GM23338 (cell line): ENCODE measurements at regions not wholly inside any gene's neighbourhood (a gene's known extent, or its start where the extent isn't known, plus 50 kb on each side); places are given as distances from the start of the nearest gene placed in this dataset.

Experiments
- ATAC-seq: fragments of 200-7000 bp; cut with Tn5 transposase; 3 replicates; pipeline ENCODE4 v1.9.1; 2020
- DNase-seq: peaks from one replicate; pipeline ENCODE4 v3.0.0-alpha.2; 2015; ENCODE audit warnings: low spot score
- H2AFZ ChIP-seq: fragments of 200-600 bp; sonication (generic); 2 replicates; pipeline ENCODE4 v1.8.0; 2016; ENCODE audit warnings: antibody characterized with exemption, mild to moderate bottlenecking, moderate library complexity
- H3F3A ChIP-seq: fragments of 200-600 bp; sonication (generic); replicated peaks from 2 replicates; pipeline ENCODE4 v1.8.0; 2017; ENCODE audit warnings: antibody characterized with exemption, mixed run types, low read depth
- H3K27ac ChIP-seq: fragments of 200-600 bp; sonication (generic); 2 replicates; pipeline ENCODE4 v1.6.1; 2016; ENCODE audit warnings: low read depth
- H3K27me3 ChIP-seq: fragments of 200-600 bp; sonication (generic); 2 replicates; pipeline ENCODE4 v1.8.0; 2016; ENCODE audit warnings: mild to moderate bottlenecking, mixed run types, moderate library complexity; ENCODE audit not compliant: insufficient read depth
- H3K36me3 ChIP-seq: fragments of 200-600 bp; sonication (generic); 2 replicates; pipeline ENCODE4 v1.8.0; 2016; ENCODE audit warnings: mild to moderate bottlenecking; ENCODE audit not compliant: insufficient read depth
- H3K4me1 ChIP-seq: fragments of 200-600 bp; sonication (generic); 2 replicates; pipeline ENCODE4 v1.8.0; 2016; ENCODE audit warnings: mild to moderate bottlenecking, moderate library complexity; ENCODE audit not compliant: insufficient read depth
- H3K4me2 ChIP-seq: fragments of 200-600 bp; sonication (generic); 2 replicates; pipeline ENCODE4 v1.7.1; 2017; ENCODE audit warnings: mixed run types
- H3K4me3 ChIP-seq: fragments of 200-600 bp; sonication (generic); 2 replicates; pipeline ENCODE4 v1.6.1; 2016; ENCODE audit warnings: mixed run types
- H3K79me2 ChIP-seq: fragments of 200-600 bp; sonication (generic); replicated peaks from 2 replicates; pipeline ENCODE4 v1.8.0; 2017; ENCODE audit warnings: mild to moderate bottlenecking; ENCODE audit not compliant: insufficient read depth
- H3K9me2 ChIP-seq: fragments of 200-600 bp; sonication (generic); 2 replicates; pipeline ENCODE4 v1.8.0; 2017; ENCODE audit not compliant: insufficient read depth
- H4K20me1 ChIP-seq: fragments of 200-600 bp; sonication (generic); replicated peaks from 2 replicates; pipeline ENCODE4 v1.8.0; 2017; ENCODE audit warnings: mild to moderate bottlenecking; ENCODE audit not compliant: insufficient read depth
- H3K27ac Mint-ChIP-seq: 2 replicates; pipeline ENCODE4 v1.8.0; 2020; ENCODE audit warnings: inconsistent platforms, mild to moderate bottlenecking, moderate library complexity, mixed read lengths
- H3K27me3 Mint-ChIP-seq: 3 replicates; pipeline ENCODE4 v1.8.0; 2022; ENCODE audit warnings: low read depth, mild to moderate bottlenecking, moderate library complexity, mixed read lengths, inconsistent platforms; ENCODE audit not compliant: insufficient read depth, poor library complexity
- H3K36me3 Mint-ChIP-seq: 3 replicates; pipeline ENCODE4 v1.8.0; 2021; ENCODE audit warnings: low read depth, mild to moderate bottlenecking, inconsistent platforms, moderate library complexity, mixed read lengths
- H3K4me1 Mint-ChIP-seq: 3 replicates; pipeline ENCODE4 v1.8.0; 2020; ENCODE audit warnings: mild to moderate bottlenecking, inconsistent platforms, mixed read lengths
- H3K4me3 Mint-ChIP-seq: 3 replicates; pipeline ENCODE4 v1.8.0; 2021; ENCODE audit warnings: moderate library complexity, mild to moderate bottlenecking, inconsistent platforms, mixed read lengths
- H3K9me3 Mint-ChIP-seq: 3 replicates; pipeline ENCODE4 v1.8.0; 2020; ENCODE audit warnings: moderate library complexity, mild to moderate bottlenecking, inconsistent platforms, mixed read lengths
- CREB1 ChIP-seq: fragments of 250-450 bp; sonication (Bioruptor Pico); IDR thresholded peaks from 2 replicates; pipeline ENCODE4 v1.5.0; 2020; ENCODE audit warnings: low read depth, mild to moderate bottlenecking, moderate library complexity
- CTCF ChIP-seq, 2 experiments: fragments of 200-600 bp in 1 of 2; sonication (generic) in 1 of 2; conservative IDR thresholded peaks; 2 replicates each; pipeline versions ENCODE4 v1.5.1 to v1.6.1; 2016 to 2017; ENCODE audit warnings: antibody characterized with exemption in 2 of 2, low read depth in 2 of 2, mild to moderate bottlenecking in 2 of 2, moderate library complexity in 1 of 2
- ETS1 ChIP-seq: IDR thresholded peaks from 2 replicates; pipeline ENCODE4 v1.6.1; 2016; ENCODE audit warnings: antibody characterized with exemption
- EZH2 ChIP-seq: fragments of 200-600 bp; sonication (generic); IDR thresholded peaks from one replicate; pipeline ENCODE4 v1.8.0; 2017; ENCODE audit warnings: antibody characterized with exemption, mild to moderate bottlenecking, low read depth; ENCODE audit not compliant: unreplicated experiment
- EZH2phosphoT487 ChIP-seq: fragments of 200-600 bp; sonication (generic); IDR thresholded peaks from one replicate; pipeline ENCODE4 v1.8.1; 2018; ENCODE audit warnings: antibody characterized with exemption; ENCODE audit not compliant: unreplicated experiment
- JUNB ChIP-seq: IDR thresholded peaks from one replicate; pipeline ENCODE4 v1.6.1; 2016; ENCODE audit warnings: antibody characterized with exemption; ENCODE audit not compliant: unreplicated experiment
- NANOG ChIP-seq: IDR thresholded peaks from 2 replicates; pipeline ENCODE4 v1.6.1; 2016; ENCODE audit warnings: antibody characterized with exemption, borderline replicate concordance
- POLR2AphosphoS5 ChIP-seq: IDR thresholded peaks from 2 replicates; pipeline ENCODE4 v1.6.1; 2016; ENCODE audit warnings: antibody characterized with exemption, low read depth
- STAT1 ChIP-seq: IDR thresholded peaks from one replicate; pipeline ENCODE4 v1.6.1; 2016; ENCODE audit warnings: antibody characterized with exemption; ENCODE audit not compliant: unreplicated experiment
- ZNF114 ChIP-seq: fragments of 250-450 bp; sonication (Bioruptor Pico); IDR thresholded peaks from 2 replicates; pipeline ENCODE4 v1.5.0; 2020; ENCODE audit warnings: mild to moderate bottlenecking, moderate library complexity
- ZNF331 ChIP-seq: fragments of 250-450 bp; sonication (Bioruptor Pico); IDR thresholded peaks from 2 replicates; pipeline ENCODE4 v1.5.0; 2020; ENCODE audit warnings: low read depth, mild to moderate bottlenecking, moderate library complexity
- ZNF462 ChIP-seq: fragments of 250-450 bp; sonication (Bioruptor Pico); IDR thresholded peaks from 2 replicates; pipeline ENCODE4 v1.5.0; 2020; ENCODE audit warnings: mild to moderate bottlenecking, moderate library complexity
- TF ChIP-seq, protein P1 (sequence below): IDR thresholded peaks from one replicate; pipeline ENCODE4 v1.6.1; 2018; ENCODE audit warnings: antibody characterized with exemption; ENCODE audit not compliant: unreplicated experiment

GRCh38 chr17:54839447-54839846 is 61.2 kb upstream of the TOM1L1 start:
- Histone ChIP-seq H3F3A (no peaks in the 10 kb centered on the region), H3K27me3 (no peaks in the 10 kb centered on the region), H3K27ac (no peak overlapping the region), H3K4me2 (no peak overlapping the region), H2AFZ (no peak overlapping the region), H4K20me1 (no peaks in the 10 kb centered on the region), H3K9me2 (no peaks in the 10 kb centered on the region), H3K79me2 (no peaks in the 10 kb centered on the region), H3K4me3 (no peak overlapping the region), H3K36me3 (no peaks in the 10 kb centered on the region), H3K4me1 (no peaks in the 10 kb centered on the region)
- ATAC-seq, result no peak
- peaks cover 25% of the 10 kb centered on the region for H3K9me3 Mint-ChIP-seq
- DNase-seq, result no peak
- no peaks in the 10 kb centered on the region for H3K4me1 Mint-ChIP-seq
- H3K36me3 Mint-ChIP-seq, result peaks cover 9% of the 10 kb centered on the region; the same call in 2 of the 3 replicates
- H3K27me3 Mint-ChIP-seq, result no peaks in the 10 kb centered on the region
- no peak overlapping the region for H3K27ac Mint-ChIP-seq
- TF ChIP-seq ETS1, result no peak
- no peak for TF ChIP-seq STAT1
- TF ChIP-seq ZNF114 (CRISPR knock-in tag), result no peak
- TF ChIP-seq NANOG, result no peak
- no peak for TF ChIP-seq EZH2phosphoT487
- no peak for TF ChIP-seq CREB1 (CRISPR knock-in tag)
- no peak for TF ChIP-seq JUNB
- no peak for TF ChIP-seq ZNF331
- TF ChIP-seq ZNF462 (CRISPR knock-in tag), result no peak
- TF ChIP-seq EZH2, result no peak
- TF ChIP-seq CTCF (conservative IDR thresholded peaks at IDR 0.05; ENCODE audit: low read depth in 2 of 2), result no peak
- TF ChIP-seq POLR2AphosphoS5, result no peak
- TF ChIP-seq, protein P1, sequence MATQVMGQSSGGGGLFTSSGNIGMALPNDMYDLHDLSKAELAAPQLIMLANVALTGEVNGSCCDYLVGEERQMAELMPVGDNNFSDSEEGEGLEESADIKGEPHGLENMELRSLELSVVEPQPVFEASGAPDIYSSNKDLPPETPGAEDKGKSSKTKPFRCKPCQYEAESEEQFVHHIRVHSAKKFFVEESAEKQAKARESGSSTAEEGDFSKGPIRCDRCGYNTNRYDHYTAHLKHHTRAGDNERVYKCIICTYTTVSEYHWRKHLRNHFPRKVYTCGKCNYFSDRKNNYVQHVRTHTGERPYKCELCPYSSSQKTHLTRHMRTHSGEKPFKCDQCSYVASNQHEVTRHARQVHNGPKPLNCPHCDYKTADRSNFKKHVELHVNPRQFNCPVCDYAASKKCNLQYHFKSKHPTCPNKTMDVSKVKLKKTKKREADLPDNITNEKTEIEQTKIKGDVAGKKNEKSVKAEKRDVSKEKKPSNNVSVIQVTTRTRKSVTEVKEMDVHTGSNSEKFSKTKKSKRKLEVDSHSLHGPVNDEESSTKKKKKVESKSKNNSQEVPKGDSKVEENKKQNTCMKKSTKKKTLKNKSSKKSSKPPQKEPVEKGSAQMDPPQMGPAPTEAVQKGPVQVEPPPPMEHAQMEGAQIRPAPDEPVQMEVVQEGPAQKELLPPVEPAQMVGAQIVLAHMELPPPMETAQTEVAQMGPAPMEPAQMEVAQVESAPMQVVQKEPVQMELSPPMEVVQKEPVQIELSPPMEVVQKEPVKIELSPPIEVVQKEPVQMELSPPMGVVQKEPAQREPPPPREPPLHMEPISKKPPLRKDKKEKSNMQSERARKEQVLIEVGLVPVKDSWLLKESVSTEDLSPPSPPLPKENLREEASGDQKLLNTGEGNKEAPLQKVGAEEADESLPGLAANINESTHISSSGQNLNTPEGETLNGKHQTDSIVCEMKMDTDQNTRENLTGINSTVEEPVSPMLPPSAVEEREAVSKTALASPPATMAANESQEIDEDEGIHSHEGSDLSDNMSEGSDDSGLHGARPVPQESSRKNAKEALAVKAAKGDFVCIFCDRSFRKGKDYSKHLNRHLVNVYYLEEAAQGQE, result no peak
- no peak overlapping the region for H3K4me3 Mint-ChIP-seq
